ENCODE measurements at regions not wholly inside any gene's neighbourhood (a gene's known extent, or its start where the extent isn't known, plus 50 kb on each side); places are given as distances from the start of the nearest gene placed in this dataset.

DNA sequence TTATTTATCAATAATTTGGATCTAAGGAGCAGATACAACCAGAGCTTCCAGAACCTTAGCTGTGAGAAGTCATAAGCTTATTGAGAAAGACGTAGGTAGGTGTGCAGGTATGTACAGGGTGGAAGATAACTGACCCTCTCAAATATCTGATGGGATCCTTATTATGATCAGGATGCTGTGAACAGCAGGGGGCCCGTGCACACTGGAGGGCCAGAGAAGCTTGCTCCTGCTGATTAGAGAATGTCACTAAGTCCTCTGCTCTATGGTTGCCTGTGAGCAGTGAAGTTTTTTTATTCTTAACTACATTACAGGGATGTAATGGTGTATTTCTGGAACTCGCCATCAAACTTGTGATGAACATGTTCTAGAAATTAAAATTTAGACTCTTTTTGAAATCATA is 108.9 kb upstream of the POU5F2 start:
- Histone ChIP-seq H4K20me1 (ENCODE audit: control insufficient read depth, insufficient read depth, low read length, poor library complexity, severe bottlenecking) (no peaks in the 10 kb centered on the region), H3K9me3 (ENCODE audit: control extremely low read depth in 1 of 3, control insufficient read depth in 2 of 3, insufficient read depth in 1 of 3, low read length in 2 of 3) (peaks cover 0 to 6% (median 3%) of the 10 kb centered on the region in 3 donors), H3K79me2 (ENCODE audit: control insufficient read depth, insufficient read depth, low read length) (no peaks in the 10 kb centered on the region), H3K27ac (ENCODE audit: low read length in 2 of 2) (no peak overlapping the region), H3K4me2 (replicated peaks; ENCODE audit: low read depth, low read length, poor library complexity, severe bottlenecking) (no peak overlapping the region), H3K27me3 (replicated peaks in 1 of 4; ENCODE audit: control extremely low read depth in 1 of 4, control insufficient read depth in 3 of 4, insufficient read depth in 4 of 4, low read length in 3 of 4) (no peaks in the 10 kb centered on the region), H3K4me1 (ENCODE audit: control insufficient read depth in 2 of 2, insufficient read depth in 2 of 2, low read length in 2 of 2) (no peaks in the 10 kb centered on the region), H3K9ac (ENCODE audit: low read length) (no peak overlapping the region), H3K36me3 (replicated peaks in 1 of 2; ENCODE audit: control extremely low read depth in 1 of 2, control insufficient read depth in 1 of 2, extremely low read depth in 1 of 2, insufficient read depth in 2 of 2, low read length in 1 of 2) (peaks cover 3 to 4% of the 10 kb centered on the region in 2 experiments), H2AFZ (ENCODE audit: insufficient read depth, low read depth, low read length, poor library complexity, severe bottlenecking) (no peak overlapping the region), H3K4me3 (ENCODE audit: control extremely low read depth in 1 of 5, extremely low read depth in 1 of 5, insufficient read depth in 1 of 5, low read depth in 2 of 5, low read length in 4 of 5) (no peak overlapping the region)
- CTCF ChIA-PET = no interaction called here
- DNase-seq (no peak), ATAC-seq (ENCODE audit: low read depth) (no peak)
- H3K27me3 Mint-ChIP-seq = no peaks in the 10 kb centered on the region
- peaks cover 4% of the 10 kb centered on the region for H3K9me3 Mint-ChIP-seq (ENCODE audit: insufficient read depth)
- no peak overlapping the region for H3K27ac Mint-ChIP-seq
- intact Hi-C loops (cut with micrococcal nuclease) = no loop called here
- no peak for TF ChIP-seq EZH2 (IDR thresholded peaks at IDR 0.05; ENCODE audit: borderline replicate concordance, insufficient read depth, low read depth, low read length, poor library complexity, severe bottlenecking)
- TF ChIP-seq, protein P1, sequence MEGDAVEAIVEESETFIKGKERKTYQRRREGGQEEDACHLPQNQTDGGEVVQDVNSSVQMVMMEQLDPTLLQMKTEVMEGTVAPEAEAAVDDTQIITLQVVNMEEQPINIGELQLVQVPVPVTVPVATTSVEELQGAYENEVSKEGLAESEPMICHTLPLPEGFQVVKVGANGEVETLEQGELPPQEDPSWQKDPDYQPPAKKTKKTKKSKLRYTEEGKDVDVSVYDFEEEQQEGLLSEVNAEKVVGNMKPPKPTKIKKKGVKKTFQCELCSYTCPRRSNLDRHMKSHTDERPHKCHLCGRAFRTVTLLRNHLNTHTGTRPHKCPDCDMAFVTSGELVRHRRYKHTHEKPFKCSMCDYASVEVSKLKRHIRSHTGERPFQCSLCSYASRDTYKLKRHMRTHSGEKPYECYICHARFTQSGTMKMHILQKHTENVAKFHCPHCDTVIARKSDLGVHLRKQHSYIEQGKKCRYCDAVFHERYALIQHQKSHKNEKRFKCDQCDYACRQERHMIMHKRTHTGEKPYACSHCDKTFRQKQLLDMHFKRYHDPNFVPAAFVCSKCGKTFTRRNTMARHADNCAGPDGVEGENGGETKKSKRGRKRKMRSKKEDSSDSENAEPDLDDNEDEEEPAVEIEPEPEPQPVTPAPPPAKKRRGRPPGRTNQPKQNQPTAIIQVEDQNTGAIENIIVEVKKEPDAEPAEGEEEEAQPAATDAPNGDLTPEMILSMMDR (IDR thresholded peaks at IDR 0.05) = no peak
- no CpG with 5 or more reads among the region's 3 CpGs for WGBS (ENCODE audit: insufficient coverage)
- no peak overlapping the region for H3K4me3 Mint-ChIP-seq
- POLR2A ChIA-PET = no interaction called here
- H3K4me1 Mint-ChIP-seq = no peaks in the 10 kb centered on the region

GRCh38 chr5:93845376-93845775 is 104.0 kb upstream of the POU5F2 start:
- Histone ChIP-seq H3K27me3 (replicated peaks in 1 of 4; ENCODE audit: control extremely low read depth in 1 of 4, control insufficient read depth in 3 of 4, insufficient read depth in 4 of 4, low read length in 3 of 4) (no peaks in the 10 kb centered on the region), H3K4me1 (ENCODE audit: control insufficient read depth in 2 of 2, insufficient read depth in 2 of 2, low read length in 2 of 2) (no peaks in the 10 kb centered on the region), H3K4me3 (ENCODE audit: control extremely low read depth in 1 of 5, extremely low read depth in 1 of 5, insufficient read depth in 1 of 5, low read depth in 2 of 5, low read length in 4 of 5) (no peak overlapping the region), H3K27ac (ENCODE audit: low read length in 2 of 2) (no peak overlapping the region), H2AFZ (ENCODE audit: insufficient read depth, low read depth, low read length, poor library complexity, severe bottlenecking) (no peak overlapping the region), H3K9me3 (ENCODE audit: control extremely low read depth in 1 of 3, control insufficient read depth in 2 of 3, insufficient read depth in 1 of 3, low read length in 2 of 3) (peaks cover 5 to 15% (median 7%) of the 10 kb centered on the region in 3 donors), H3K9ac (ENCODE audit: low read length) (no peak overlapping the region), H3K36me3 (replicated peaks in 1 of 2; ENCODE audit: control extremely low read depth in 1 of 2, control insufficient read depth in 1 of 2, extremely low read depth in 1 of 2, insufficient read depth in 2 of 2, low read length in 1 of 2) (peaks cover 3 to 13% of the 10 kb centered on the region in 2 experiments), H4K20me1 (ENCODE audit: control insufficient read depth, insufficient read depth, low read length, poor library complexity, severe bottlenecking) (no peaks in the 10 kb centered on the region), H3K4me2 (replicated peaks; ENCODE audit: low read depth, low read length, poor library complexity, severe bottlenecking) (no peak overlapping the region), H3K79me2 (ENCODE audit: control insufficient read depth, insufficient read depth, low read length) (no peaks in the 10 kb centered on the region)
- intact Hi-C loops (cut with micrococcal nuclease) = no loop called here
- H3K27ac Mint-ChIP-seq = no peak overlapping the region
- CTCF ChIA-PET = no interaction called here
- POLR2A ChIA-PET = no interaction called here
- H3K9me3 Mint-ChIP-seq (ENCODE audit: insufficient read depth) = peaks cover 10% of the 10 kb centered on the region
- ATAC-seq (ENCODE audit: low read depth) (no peak), DNase-seq (no peak)
- TF ChIP-seq EZH2 (IDR thresholded peaks at IDR 0.05; ENCODE audit: borderline replicate concordance, insufficient read depth, low read depth, low read length, poor library complexity, severe bottlenecking) = no peak
- TF ChIP-seq, protein P1 (IDR thresholded peaks at IDR 0.05) = no peak
- H3K27me3 Mint-ChIP-seq = no peaks in the 10 kb centered on the region
- H3K4me1 Mint-ChIP-seq = no peaks in the 10 kb centered on the region
- no peak overlapping the region for H3K4me3 Mint-ChIP-seq
- WGBS (ENCODE audit: insufficient coverage) = no CpG with 5 or more reads among the region's 2 CpGs

All from B cell (primary cell).